ENCODE measurements at regions not wholly inside any gene's neighbourhood (a gene's known extent, or its start where the extent isn't known, plus 50 kb on each side); places are given as distances from the start of the nearest gene placed in this dataset.
"Not testable (repeated sequence)": the region's sequence is repeated elsewhere in the genome, so short reads cannot be mapped to it uniquely, and the experiment has no call there.

GRCh38 chr13:58955546-58956385, 1208.0 kb downstream of the DIAPH3 start:
- no peak for TF ChIP-seq CTCF (IDR thresholded peaks at IDR 0.05; ENCODE audit: insufficient read depth, missing control alignments)
- FAIRE-seq = no peak
- DNase-seq (ENCODE audit: insufficient read length, low spot score) = no peak

GRCh38 chr13:58958097-58958496, 1205.6 kb downstream of the DIAPH3 start:
- not testable (repeated sequence) for DNase-seq (ENCODE audit: insufficient read length, low spot score); FAIRE-seq

DNA sequence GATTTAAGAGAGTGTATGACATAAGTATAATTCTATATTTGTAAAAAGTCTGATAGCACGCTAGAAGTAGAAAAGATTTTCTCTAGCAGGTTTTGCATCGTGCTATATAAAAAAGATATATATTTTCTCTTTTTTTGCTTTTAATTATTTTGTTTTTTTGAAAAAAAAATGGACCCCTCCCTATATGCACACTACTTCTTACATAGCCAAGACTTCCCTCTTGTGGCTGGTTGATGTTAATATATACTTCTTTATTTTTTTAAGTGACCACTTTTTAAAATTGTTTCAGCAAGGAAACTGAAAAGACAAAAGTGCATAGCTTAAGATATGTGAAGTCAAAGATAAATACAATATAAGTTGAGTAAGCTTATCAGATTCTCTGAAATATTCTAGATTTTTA, 1202.8 kb downstream of the DIAPH3 start:
- peak; percentile 38 for TF ChIP-seq CTCF (IDR thresholded peaks at IDR 0.05; ENCODE audit: insufficient read depth, missing control alignments)
- DNase-seq (ENCODE audit: insufficient read length, low spot score) (no peak), FAIRE-seq (no peak)

- FAIRE-seq = peak; percentile 56
Measured at GRCh38 chr13:58963321-58963720, 1200.4 kb downstream of the DIAPH3 start.

DNA sequence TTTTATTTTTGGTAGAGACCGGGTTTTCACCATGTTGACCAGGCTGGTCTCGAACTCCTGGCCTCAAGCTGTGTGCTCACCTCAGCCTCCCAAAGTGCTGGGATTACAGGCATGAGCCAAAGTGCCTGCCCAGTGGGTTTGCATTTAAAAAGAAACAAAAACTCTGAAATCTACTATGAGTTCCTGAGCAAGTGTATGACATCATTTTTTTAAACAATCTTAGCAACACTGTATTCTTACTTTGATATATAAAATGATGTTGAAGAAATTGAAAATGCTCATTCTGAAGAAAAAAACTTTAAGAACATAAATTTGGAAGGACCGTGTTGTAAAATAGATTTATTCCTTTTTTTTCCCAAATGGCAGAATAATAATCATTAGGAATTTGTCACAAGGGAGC, 1199.7 kb downstream of the DIAPH3 start:
- FAIRE-seq = no peak
- no peak for TF ChIP-seq CTCF (IDR thresholded peaks at IDR 0.05; ENCODE audit: insufficient read depth, missing control alignments)
- DNase-seq (ENCODE audit: insufficient read length, low spot score) = no peak

More at GRCh38 chr13:58963321-58963720, 1200.4 kb downstream of the DIAPH3 start:
- DNase-seq (ENCODE audit: insufficient read length, low spot score) = no peak
- TF ChIP-seq CTCF (IDR thresholded peaks at IDR 0.05; ENCODE audit: insufficient read depth, missing control alignments) = no peak

GRCh38 chr13:58977085-58977484, 1186.6 kb downstream of the DIAPH3 start:
- DNase-seq (ENCODE audit: insufficient read length, low spot score) = no peak
- no peak for FAIRE-seq
- no peak for TF ChIP-seq CTCF (IDR thresholded peaks at IDR 0.05; ENCODE audit: insufficient read depth, missing control alignments)

DNA sequence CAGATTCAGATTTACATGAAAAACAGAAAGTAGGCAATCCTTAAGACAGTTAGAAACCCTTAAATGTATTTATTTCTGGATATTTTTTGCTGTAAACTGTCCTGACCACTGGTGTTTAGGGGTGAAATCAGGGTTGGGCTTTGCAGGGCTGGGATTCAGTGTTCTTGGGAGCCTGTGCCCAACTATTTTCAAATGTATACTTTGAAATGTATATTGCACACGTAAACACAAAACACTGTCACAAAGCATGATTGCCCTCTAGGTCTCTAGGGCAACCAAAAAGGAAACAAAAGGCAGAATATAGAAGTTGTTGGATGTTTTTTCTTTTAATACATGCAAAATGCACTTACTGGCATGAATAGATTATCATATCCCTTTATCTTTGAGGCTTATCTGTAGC, 1185.4 kb downstream of the DIAPH3 start:
- FAIRE-seq (no peak), DNase-seq (ENCODE audit: insufficient read length, low spot score) (no peak)
- TF ChIP-seq CTCF (IDR thresholded peaks at IDR 0.05; ENCODE audit: insufficient read depth, missing control alignments) = no peak
